SK-N-MC (cell line): ENCODE measurements at regions not wholly inside any gene's neighbourhood (a gene's known extent, or its start where the extent isn't known, plus 50 kb on each side); places are given as distances from the start of the nearest gene placed in this dataset.

Source experiments
- EZH2 ChIP-seq: fragments of 200-600 bp; sonication (generic); IDR thresholded peaks from one replicate; pipeline ENCODE4 v1.6.1; 2017; ENCODE audit warnings: antibody characterized with exemption
- POLR2AphosphoS5 ChIP-seq: IDR thresholded peaks from 2 replicates; pipeline ENCODE4 v1.6.1; 2012; ENCODE audit warnings: mild to moderate bottlenecking, low read depth, low read length, borderline replicate concordance

- TF ChIP-seq POLR2AphosphoS5 (no peak), EZH2 (no peak)
These were observed 516.1 kb downstream of the ZNF385D start for GRCh38 chr3:21234933-21235332.
